ENCODE measurements at regions not wholly inside any gene's neighbourhood (a gene's known extent, or its start where the extent isn't known, plus 50 kb on each side); places are given as distances from the start of the nearest gene placed in this dataset.

- DNase-seq (ENCODE audit: low read depth in 2 of 2, low spot score in 1 of 2): no peak
Observed at GRCh38 chr18:2448565-2449151, 122.6 kb downstream of the METTL4 start.

GRCh38 chr18:2451556-2451955 is 119.7 kb downstream of the METTL4 start:
- no peak for DNase-seq (ENCODE audit: low read depth in 2 of 2, low spot score in 1 of 2)

GRCh38 chr18:2459886-2460285 is 111.4 kb downstream of the METTL4 start:
- DNase-seq (ENCODE audit: low read depth in 2 of 2, low spot score in 1 of 2): no peak

GRCh38 chr18:2466978-2467377 is 104.3 kb downstream of the METTL4 start:
- no peak for DNase-seq (ENCODE audit: low read depth in 2 of 2, low spot score in 1 of 2)

- DNase-seq (ENCODE audit: low read depth in 2 of 2, low spot score in 1 of 2): no peak
Observed at GRCh38 chr18:2468051-2468450, 103.3 kb downstream of the METTL4 start.

- no peak for DNase-seq (ENCODE audit: low read depth in 2 of 2, low spot score in 1 of 2)
Observed at GRCh38 chr18:2471523-2471922, 99.8 kb downstream of the METTL4 start.

- DNase-seq (ENCODE audit: low read depth in 2 of 2, low spot score in 1 of 2): no peak
Observed at GRCh38 chr18:2478662-2479061, 92.6 kb downstream of the METTL4 start.

GRCh38 chr18:2480536-2480935 is 90.8 kb downstream of the METTL4 start:
- no peak for DNase-seq (ENCODE audit: low read depth in 2 of 2, low spot score in 1 of 2)

GRCh38 chr18:2482706-2483475 is 88.4 kb downstream of the METTL4 start:
- DNase-seq (ENCODE audit: low read depth in 2 of 2, low spot score in 1 of 2): no peak

GRCh38 chr18:2485983-2486382 is 85.3 kb downstream of the METTL4 start:
- DNase-seq (ENCODE audit: low read depth in 2 of 2, low spot score in 1 of 2): no peak

GRCh38 chr18:2486426-2486825 is 84.9 kb downstream of the METTL4 start:
- DNase-seq (ENCODE audit: low read depth in 2 of 2, low spot score in 1 of 2): no peak

All from stimulated activated CD8-positive, alpha-beta memory T cell treated with anti-CD3 and anti-CD28 coated beads, Interleukin-4, amount 100 ng/mL, for 1 hour (primary cell).